ENCODE measurements at regions not wholly inside any gene's neighbourhood (a gene's known extent, or its start where the extent isn't known, plus 50 kb on each side); places are given as distances from the start of the nearest gene placed in this dataset.
"Not testable (repeated sequence)": the region's sequence is repeated elsewhere in the genome, so short reads cannot be mapped to it uniquely, and the experiment has no call there.

- Histone ChIP-seq H3K9ac (ENCODE audit: low read depth in 1 of 2, low read length in 2 of 2) (no peak overlapping the region), H3K27ac (ENCODE audit: low read depth in 2 of 2, low read length in 2 of 2) (no peak overlapping the region), H3K9me3 (ENCODE audit: control insufficient read depth in 2 of 2, low read length in 2 of 2) (no peaks in the 10 kb centered on the region), H3K36me3 (ENCODE audit: control insufficient read depth in 2 of 2, insufficient read depth in 2 of 2, low read length in 2 of 2) (no peaks in the 10 kb centered on the region), H3K4me1 (ENCODE audit: control insufficient read depth in 2 of 2, insufficient read depth in 2 of 2, low read length in 2 of 2) (no peaks in the 10 kb centered on the region), H3K27me3 (ENCODE audit: control insufficient read depth in 2 of 2, insufficient read depth in 2 of 2, low read length in 2 of 2) (no peaks in the 10 kb centered on the region), H3K4me3 (ENCODE audit: low read length in 2 of 2) (no peak overlapping the region)
These were observed 83.6 kb upstream of the CASZ1 start for GRCh38 chr1:10880063-10880462.

GRCh38 chr1:10881046-10881445 is 84.6 kb upstream of the CASZ1 start:
- no peak overlapping the region for H3K4me3 ChIP-seq (ENCODE audit: low read length in 2 of 2)
- no peak overlapping the region for H3K27ac ChIP-seq (ENCODE audit: low read depth in 2 of 2, low read length in 2 of 2)
- H3K9me3 ChIP-seq (ENCODE audit: control insufficient read depth in 2 of 2, low read length in 2 of 2), result no peaks in the 10 kb centered on the region
- no peak overlapping the region for H3K9ac ChIP-seq (ENCODE audit: low read depth in 1 of 2, low read length in 2 of 2)
- H3K27me3 ChIP-seq (ENCODE audit: control insufficient read depth in 2 of 2, insufficient read depth in 2 of 2, low read length in 2 of 2), result no peaks in the 10 kb centered on the region
- no peaks in the 10 kb centered on the region for H3K36me3 ChIP-seq (ENCODE audit: control insufficient read depth in 2 of 2, insufficient read depth in 2 of 2, low read length in 2 of 2)
- no peaks in the 10 kb centered on the region for H3K4me1 ChIP-seq (ENCODE audit: control insufficient read depth in 2 of 2, insufficient read depth in 2 of 2, low read length in 2 of 2)

GRCh38 chr1:10882069-10882468 is 85.6 kb upstream of the CASZ1 start:
- Histone ChIP-seq H3K9me3 (ENCODE audit: control insufficient read depth in 2 of 2, low read length in 2 of 2) (no peaks in the 10 kb centered on the region), H3K9ac (ENCODE audit: low read depth in 1 of 2, low read length in 2 of 2) (no peak overlapping the region), H3K4me3 (ENCODE audit: low read length in 2 of 2) (no peak overlapping the region), H3K27me3 (ENCODE audit: control insufficient read depth in 2 of 2, insufficient read depth in 2 of 2, low read length in 2 of 2) (no peaks in the 10 kb centered on the region), H3K27ac (ENCODE audit: low read depth in 2 of 2, low read length in 2 of 2) (no peak overlapping the region), H3K4me1 (ENCODE audit: control insufficient read depth in 2 of 2, insufficient read depth in 2 of 2, low read length in 2 of 2) (no peaks in the 10 kb centered on the region), H3K36me3 (ENCODE audit: control insufficient read depth in 2 of 2, insufficient read depth in 2 of 2, low read length in 2 of 2) (no peaks in the 10 kb centered on the region)

GRCh38 chr1:10887032-10887431 is 90.6 kb upstream of the CASZ1 start:
- not testable (repeated sequence) for H3K9ac ChIP-seq (ENCODE audit: low read depth in 1 of 2, low read length in 2 of 2); H3K4me1 ChIP-seq (ENCODE audit: control insufficient read depth in 2 of 2, insufficient read depth in 2 of 2, low read length in 2 of 2); H3K27ac ChIP-seq (ENCODE audit: low read depth in 2 of 2, low read length in 2 of 2); H3K4me3 ChIP-seq (ENCODE audit: low read length in 2 of 2); H3K36me3 ChIP-seq (ENCODE audit: control insufficient read depth in 2 of 2, insufficient read depth in 2 of 2, low read length in 2 of 2); H3K9me3 ChIP-seq (ENCODE audit: control insufficient read depth in 2 of 2, low read length in 2 of 2)
- peaks cover 14 to 21% of the 10 kb centered on the region in 2 donors for H3K27me3 ChIP-seq (ENCODE audit: control insufficient read depth in 2 of 2, insufficient read depth in 2 of 2, low read length in 2 of 2)

GRCh38 chr1:10888291-10888690 is 91.8 kb upstream of the CASZ1 start:
- Histone ChIP-seq H3K4me1 (ENCODE audit: control insufficient read depth in 2 of 2, insufficient read depth in 2 of 2, low read length in 2 of 2) (no peaks in the 10 kb centered on the region), H3K9me3 (ENCODE audit: control insufficient read depth in 2 of 2, low read length in 2 of 2) (no peaks in the 10 kb centered on the region), H3K4me3 (ENCODE audit: low read length in 2 of 2) (no peak overlapping the region), H3K9ac (ENCODE audit: low read depth in 1 of 2, low read length in 2 of 2) (no peak overlapping the region), H3K36me3 (ENCODE audit: control insufficient read depth in 2 of 2, insufficient read depth in 2 of 2, low read length in 2 of 2) (no peaks in the 10 kb centered on the region), H3K27me3 (ENCODE audit: control insufficient read depth in 2 of 2, insufficient read depth in 2 of 2, low read length in 2 of 2) (peaks cover 14 to 21% of the 10 kb centered on the region in 2 donors), H3K27ac (ENCODE audit: low read depth in 2 of 2, low read length in 2 of 2) (no peak overlapping the region)

GRCh38 chr1:10888791-10889649 is 92.6 kb upstream of the CASZ1 start:
- peaks cover 14 to 21% of the 10 kb centered on the region in 2 donors for H3K27me3 ChIP-seq (ENCODE audit: control insufficient read depth in 2 of 2, insufficient read depth in 2 of 2, low read length in 2 of 2)
- no peaks in the 10 kb centered on the region for H3K4me1 ChIP-seq (ENCODE audit: control insufficient read depth in 2 of 2, insufficient read depth in 2 of 2, low read length in 2 of 2)
- no peak overlapping the region for H3K4me3 ChIP-seq (ENCODE audit: low read length in 2 of 2)

GRCh38 chr1:10889650-10890353 is 93.4 kb upstream of the CASZ1 start:
- Histone ChIP-seq H3K27ac (ENCODE audit: low read depth in 2 of 2, low read length in 2 of 2) (no peak overlapping the region), H3K4me1 (ENCODE audit: control insufficient read depth in 2 of 2, insufficient read depth in 2 of 2, low read length in 2 of 2) (no peaks in the 10 kb centered on the region), H3K9ac (ENCODE audit: low read depth in 1 of 2, low read length in 2 of 2) (no peak overlapping the region), H3K9me3 (ENCODE audit: control insufficient read depth in 2 of 2, low read length in 2 of 2) (no peaks in the 10 kb centered on the region), H3K4me3 (ENCODE audit: low read length in 2 of 2) (no peak overlapping the region), H3K27me3 (ENCODE audit: control insufficient read depth in 2 of 2, insufficient read depth in 2 of 2, low read length in 2 of 2) (peaks cover 14 to 21% of the 10 kb centered on the region in 2 donors), H3K36me3 (ENCODE audit: control insufficient read depth in 2 of 2, insufficient read depth in 2 of 2, low read length in 2 of 2) (no peaks in the 10 kb centered on the region)

More at GRCh38 chr1:10888791-10889649, 92.6 kb upstream of the CASZ1 start:
- no peaks in the 10 kb centered on the region for H3K9me3 ChIP-seq (ENCODE audit: control insufficient read depth in 2 of 2, low read length in 2 of 2)
- no peak overlapping the region for H3K9ac ChIP-seq (ENCODE audit: low read depth in 1 of 2, low read length in 2 of 2)
- H3K36me3 ChIP-seq (ENCODE audit: control insufficient read depth in 2 of 2, insufficient read depth in 2 of 2, low read length in 2 of 2), result no peaks in the 10 kb centered on the region
- no peak overlapping the region for H3K27ac ChIP-seq (ENCODE audit: low read depth in 2 of 2, low read length in 2 of 2)

- no peak overlapping the region for H3K4me3 ChIP-seq (ENCODE audit: low read length in 2 of 2)
- peaks cover 14 to 21% of the 10 kb centered on the region in 2 donors for H3K27me3 ChIP-seq (ENCODE audit: control insufficient read depth in 2 of 2, insufficient read depth in 2 of 2, low read length in 2 of 2)
- no peaks in the 10 kb centered on the region for H3K9me3 ChIP-seq (ENCODE audit: control insufficient read depth in 2 of 2, low read length in 2 of 2)
These were observed 94.1 kb upstream of the CASZ1 start for GRCh38 chr1:10890491-10891071.

GRCh38 chr1:10891091-10891490 is 94.6 kb upstream of the CASZ1 start:
- Histone ChIP-seq H3K4me3 (ENCODE audit: low read length in 2 of 2) (no peak overlapping the region), H3K27ac (ENCODE audit: low read depth in 2 of 2, low read length in 2 of 2) (no peak overlapping the region), H3K9ac (ENCODE audit: low read depth in 1 of 2, low read length in 2 of 2) (no peak overlapping the region), H3K4me1 (ENCODE audit: control insufficient read depth in 2 of 2, insufficient read depth in 2 of 2, low read length in 2 of 2) (no peaks in the 10 kb centered on the region), H3K27me3 (ENCODE audit: control insufficient read depth in 2 of 2, insufficient read depth in 2 of 2, low read length in 2 of 2) (peaks cover 14 to 21% of the 10 kb centered on the region in 2 donors), H3K36me3 (ENCODE audit: control insufficient read depth in 2 of 2, insufficient read depth in 2 of 2, low read length in 2 of 2) (no peaks in the 10 kb centered on the region), H3K9me3 (ENCODE audit: control insufficient read depth in 2 of 2, low read length in 2 of 2) (no peaks in the 10 kb centered on the region)

More at GRCh38 chr1:10890491-10891071, 94.1 kb upstream of the CASZ1 start:
- Histone ChIP-seq H3K4me1 (ENCODE audit: control insufficient read depth in 2 of 2, insufficient read depth in 2 of 2, low read length in 2 of 2) (no peaks in the 10 kb centered on the region), H3K9ac (ENCODE audit: low read depth in 1 of 2, low read length in 2 of 2) (no peak overlapping the region), H3K36me3 (ENCODE audit: control insufficient read depth in 2 of 2, insufficient read depth in 2 of 2, low read length in 2 of 2) (no peaks in the 10 kb centered on the region), H3K27ac (ENCODE audit: low read depth in 2 of 2, low read length in 2 of 2) (no peak overlapping the region)
